ENCODE measurements at regions not wholly inside any gene's neighbourhood (a gene's known extent, or its start where the extent isn't known, plus 50 kb on each side); places are given as distances from the start of the nearest gene placed in this dataset.
A peak's percentile ranks its signal among the peaks of the same experiment; 100 is the strongest.

GRCh38 chr6:113094779-113095178 lies 747.6 kb downstream of the RFPL4B start:
- DNase-seq (ENCODE audit: low spot score): no peak

DNA sequence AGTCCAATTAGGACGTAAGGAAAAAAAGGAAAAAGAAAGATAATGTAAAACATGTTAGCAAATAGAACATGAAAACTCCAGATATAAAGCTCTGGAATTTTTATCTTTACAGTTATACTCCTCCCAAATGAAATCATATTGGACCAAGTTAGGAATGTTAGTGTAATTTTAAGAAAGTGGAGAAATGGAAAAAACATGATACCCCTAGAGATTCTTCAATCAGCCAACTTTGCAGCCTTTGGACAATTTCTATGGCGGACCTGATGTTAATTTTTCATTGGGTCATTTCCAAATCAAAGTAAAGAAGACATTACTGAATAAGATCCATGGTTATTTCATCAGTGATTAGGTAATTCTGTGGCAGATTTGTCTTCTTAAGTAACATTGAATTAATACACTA lies 748.7 kb downstream of the RFPL4B start:
- no peak for DNase-seq (ENCODE audit: low spot score)

DNA sequence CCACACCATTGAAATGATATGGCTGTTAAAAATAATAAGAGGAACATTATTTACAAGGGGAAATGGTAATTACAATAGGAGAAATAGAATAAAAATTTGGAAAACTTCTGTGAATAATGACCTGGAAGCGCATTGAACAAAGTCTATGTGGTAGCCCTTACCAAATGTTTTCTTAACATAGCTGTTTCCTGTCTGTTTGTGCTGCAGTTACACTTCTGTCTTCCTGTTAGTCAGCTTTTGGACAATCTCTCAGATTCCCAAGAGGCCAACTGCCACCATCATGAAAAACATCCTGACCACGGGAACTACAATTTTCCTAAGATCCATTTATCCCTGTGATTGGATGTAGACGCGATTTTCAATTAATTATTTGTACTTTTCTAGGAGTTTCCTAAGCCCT lies 754.4 kb upstream of the MARCKS start:
- DNase-seq (ENCODE audit: low spot score): no peak

DNA sequence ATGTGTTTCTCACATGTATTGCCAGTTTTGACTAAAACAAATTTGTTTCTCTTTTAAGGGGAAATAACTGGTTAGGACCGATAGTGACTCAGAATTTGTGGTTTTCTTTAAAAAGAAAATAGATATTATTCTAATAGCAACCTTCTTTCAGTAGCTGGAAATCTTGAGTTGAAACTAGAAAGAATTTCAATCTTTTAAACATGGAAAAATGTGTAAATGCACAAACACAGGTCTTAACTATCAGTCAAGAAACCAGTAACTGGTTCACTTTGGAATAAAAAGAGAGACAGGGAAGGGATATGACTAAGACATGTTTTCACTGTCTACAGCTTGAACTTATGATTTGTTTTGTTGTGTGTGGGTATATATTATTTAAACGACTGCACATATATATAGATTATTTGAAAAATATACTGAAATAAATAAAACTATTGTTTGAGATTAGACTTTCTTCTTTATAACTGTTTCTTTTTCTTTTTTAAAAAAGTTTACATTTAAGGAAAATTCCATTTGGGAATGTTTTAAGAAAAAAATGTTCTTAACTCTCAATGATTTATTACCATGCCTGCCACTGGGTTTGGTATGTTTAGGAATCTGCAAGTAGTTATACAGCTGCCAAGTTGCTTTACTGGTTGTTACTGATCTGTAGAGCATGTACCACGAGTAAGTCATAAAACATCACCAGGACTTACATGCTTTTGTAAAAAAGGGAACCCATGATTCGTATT lies 753.3 kb upstream of the MARCKS start:
- no peak for DNase-seq (ENCODE audit: low spot score)

GRCh38 chr6:113104541-113104940 lies 752.6 kb upstream of the MARCKS start:
- no peak for DNase-seq (ENCODE audit: low spot score)

DNA sequence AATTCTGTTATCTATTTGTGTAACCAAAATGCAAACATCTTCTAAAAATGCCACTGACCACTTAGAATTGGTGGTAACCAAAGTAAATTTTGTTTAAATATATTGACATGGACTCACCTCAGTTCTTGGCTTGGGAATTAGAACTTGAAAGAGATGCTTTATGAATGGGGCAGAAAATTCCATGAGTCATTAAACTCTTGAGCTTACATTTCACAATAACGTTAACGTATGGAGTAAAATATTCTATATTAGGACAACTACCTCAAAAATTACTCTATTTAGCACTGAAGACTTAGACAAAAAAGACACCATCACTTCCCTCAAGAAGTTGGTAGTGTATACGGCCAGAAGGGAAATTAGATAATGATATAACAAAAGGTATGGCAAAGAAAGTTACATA lies 752.2 kb upstream of the MARCKS start:
- DNase-seq (ENCODE audit: low spot score): no peak

- DNase-seq (ENCODE audit: low spot score): no peak
These were observed 746.9 kb upstream of the MARCKS start for GRCh38 chr6:113110211-113110610.

- no peak for DNase-seq (ENCODE audit: low spot score)
These were observed 745.6 kb upstream of the MARCKS start for GRCh38 chr6:113111550-113111949.

- no peak for DNase-seq (ENCODE audit: low spot score)
These were observed 745.1 kb upstream of the MARCKS start for GRCh38 chr6:113112086-113112485.

- no peak for DNase-seq (ENCODE audit: low spot score)
These were observed 741.9 kb upstream of the MARCKS start for GRCh38 chr6:113115196-113115595.

GRCh38 chr6:113120224-113120581 lies 736.9 kb upstream of the MARCKS start:
- DNase-seq (ENCODE audit: low spot score): peak; percentile 3

DNA sequence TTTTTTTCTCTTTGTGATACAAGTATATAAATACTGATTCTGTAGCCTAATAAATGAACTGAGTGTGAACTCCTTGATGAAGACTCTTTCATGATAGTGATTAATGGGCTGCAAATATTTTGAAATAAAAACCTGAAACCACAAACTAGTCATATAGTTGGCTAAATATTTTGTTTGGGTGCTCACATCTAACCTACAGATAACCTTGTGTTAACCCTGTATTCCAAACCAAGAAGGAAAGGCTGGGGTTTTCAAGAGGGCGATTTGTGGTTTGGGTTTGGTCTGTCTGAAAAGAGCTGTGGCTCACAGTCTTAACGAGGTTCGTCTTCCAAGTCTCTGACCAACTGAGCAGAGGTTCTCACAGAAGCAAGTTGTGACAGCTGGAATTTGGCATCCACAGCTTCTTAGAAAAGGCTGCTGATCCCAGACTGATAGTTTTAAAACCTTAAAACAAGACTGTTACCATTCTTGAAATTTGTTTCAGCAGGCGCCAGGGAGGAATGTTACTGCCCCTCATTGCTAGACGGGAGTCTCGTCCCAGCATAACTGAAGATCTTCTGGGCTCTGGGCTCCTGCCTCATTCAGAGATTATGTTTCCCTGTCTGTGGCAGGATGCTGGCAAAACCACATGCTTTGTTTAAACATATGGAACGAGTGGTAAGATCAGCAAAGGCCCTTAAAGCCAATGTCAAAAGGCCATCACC lies 736.4 kb upstream of the MARCKS start:
- DNase-seq (ENCODE audit: low spot score): peak; percentile 11

DNA sequence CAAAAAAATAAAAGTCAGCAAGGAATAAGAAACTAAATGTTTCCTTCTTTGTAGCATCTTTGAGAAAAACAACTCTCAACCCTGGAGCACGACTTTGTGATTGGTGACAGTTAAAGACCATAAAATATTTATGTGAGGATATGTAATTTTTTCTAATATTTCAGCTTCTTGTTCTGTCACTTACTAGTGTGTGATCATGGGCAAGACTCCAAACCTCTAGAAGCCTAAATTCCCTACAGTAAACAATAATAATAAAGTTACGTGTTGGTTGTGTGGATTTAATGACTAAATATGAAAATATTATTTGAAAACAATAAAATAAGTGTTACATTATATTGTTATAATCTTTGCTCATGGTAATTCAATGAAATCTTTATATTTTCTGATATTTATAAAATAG lies 735.6 kb upstream of the MARCKS start:
- DNase-seq (ENCODE audit: low spot score): no peak

DNA sequence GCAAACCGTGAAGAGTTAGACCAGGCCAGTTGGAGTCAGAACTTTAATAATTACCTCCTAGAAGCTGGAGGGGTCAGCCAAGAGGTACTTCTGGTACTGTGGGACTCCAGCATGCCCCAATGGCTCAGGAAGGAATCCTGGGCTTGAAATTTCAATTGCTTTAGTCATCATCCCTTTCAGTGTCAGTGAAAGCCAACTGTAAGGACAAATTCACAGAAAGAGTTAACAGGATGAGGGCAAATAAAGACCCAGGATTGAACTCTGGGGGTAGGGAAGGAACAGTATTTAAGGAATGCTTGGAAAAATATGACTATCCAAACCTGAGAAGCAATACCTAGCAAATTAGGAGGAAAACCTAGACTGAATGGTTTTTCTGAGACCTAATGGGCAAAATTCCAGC lies 735.1 kb upstream of the MARCKS start:
- peak; percentile 27 for DNase-seq (ENCODE audit: low spot score)

DNA sequence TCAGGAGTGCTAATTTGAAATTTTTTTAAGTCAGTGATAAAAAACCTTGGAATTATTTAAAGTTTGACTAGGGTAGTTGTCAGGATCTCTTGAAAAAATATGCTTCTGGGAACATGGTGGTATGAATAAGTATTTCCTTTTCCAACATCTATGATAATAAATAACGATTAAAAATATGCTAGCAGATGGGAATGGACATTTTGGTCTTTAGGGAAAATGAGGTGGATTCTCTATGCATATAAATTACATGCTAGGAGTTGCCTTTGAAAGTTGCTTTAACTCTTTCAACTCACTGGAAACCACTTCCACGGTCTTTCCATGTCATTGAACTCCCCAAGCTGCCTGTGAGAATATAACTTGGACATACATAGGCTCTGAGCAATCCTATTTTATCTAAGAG lies 731.5 kb upstream of the MARCKS start:
- no peak for DNase-seq (ENCODE audit: low spot score)

GRCh38 chr6:113127786-113128419 lies 729.2 kb upstream of the MARCKS start:
- no peak for DNase-seq (ENCODE audit: low spot score)

DNA sequence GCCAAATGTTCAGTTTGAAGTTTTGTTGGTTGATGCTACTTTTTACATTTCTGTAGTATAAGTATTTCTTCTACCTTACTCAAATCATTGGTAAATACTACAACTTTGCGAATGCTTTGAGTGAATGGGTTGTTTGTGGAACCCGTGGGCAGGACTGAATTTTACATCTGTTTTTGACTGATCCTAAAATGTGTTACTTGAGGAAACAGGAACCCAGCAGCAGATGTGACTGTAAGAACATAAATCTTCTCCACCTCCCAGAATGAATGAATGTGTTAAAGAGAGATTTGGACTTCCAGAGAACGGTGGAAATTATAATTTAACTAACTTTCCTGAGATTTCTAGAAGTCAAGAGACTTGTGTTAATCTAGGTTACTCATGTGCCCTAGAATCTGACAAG lies 728.5 kb upstream of the MARCKS start:
- no peak for DNase-seq (ENCODE audit: low spot score)

DNA sequence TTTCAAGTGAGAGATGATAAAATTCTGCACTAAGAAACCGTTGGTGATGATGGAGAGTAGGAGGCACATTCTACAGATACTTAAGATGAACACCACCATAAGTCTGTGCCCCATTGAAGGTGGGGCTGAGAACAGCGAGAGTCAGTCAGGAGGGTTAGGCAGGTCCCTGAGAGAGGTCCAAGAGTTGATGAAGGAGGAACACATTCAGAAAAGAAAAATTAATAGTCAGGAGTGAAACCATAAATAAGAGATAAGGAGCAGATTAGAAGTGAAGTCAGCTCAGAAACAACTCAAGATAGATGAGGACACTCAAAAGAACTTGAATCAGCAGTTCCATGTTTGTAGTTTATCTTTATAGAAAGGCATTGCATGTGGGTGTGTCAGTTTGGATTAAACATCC lies 727.2 kb upstream of the MARCKS start:
- no peak for DNase-seq (ENCODE audit: low spot score)

DNA sequence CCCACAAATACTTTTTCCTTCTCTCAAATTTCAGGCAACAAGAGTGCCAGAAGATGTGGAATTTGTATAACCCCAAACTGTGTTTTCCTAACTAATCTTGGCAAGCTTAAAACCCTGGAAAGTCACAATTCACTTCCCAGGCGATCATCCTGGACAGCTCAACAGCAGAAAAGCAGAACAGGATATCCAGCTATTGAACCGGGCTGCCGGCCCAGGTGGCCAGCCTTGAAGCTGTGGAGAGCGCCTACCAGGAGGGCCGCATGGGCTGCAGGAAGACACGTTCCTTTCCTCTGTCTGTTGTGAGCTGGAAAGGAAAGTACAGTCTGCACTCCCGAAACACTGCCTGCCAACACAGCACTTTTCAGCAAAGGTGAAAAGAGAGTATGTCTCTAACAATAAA lies 719.7 kb upstream of the MARCKS start:
- DNase-seq (ENCODE audit: low spot score): no peak

GRCh38 chr6:113140721-113141120 lies 716.4 kb upstream of the MARCKS start:
- no peak for DNase-seq (ENCODE audit: low spot score)

DNA sequence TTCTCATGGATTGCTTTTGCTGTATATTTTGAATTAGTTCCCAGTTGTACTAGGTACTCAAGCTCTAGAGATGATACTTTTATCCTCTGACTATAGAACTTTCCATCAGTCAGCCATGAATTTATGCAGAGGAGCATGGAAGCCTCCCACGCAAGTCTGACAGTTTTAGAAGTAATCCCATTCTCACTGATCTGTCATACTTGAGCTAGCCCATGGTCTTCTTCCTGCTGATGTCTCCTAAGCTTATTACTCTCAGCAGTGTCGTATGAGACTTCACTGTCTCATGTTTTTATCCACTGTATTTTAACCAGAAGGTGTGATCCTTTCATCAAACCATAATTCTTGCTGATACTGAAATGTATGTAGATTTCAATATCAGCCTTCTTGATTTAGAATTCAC lies 715.2 kb upstream of the MARCKS start:
- no peak for DNase-seq (ENCODE audit: low spot score)

DNA sequence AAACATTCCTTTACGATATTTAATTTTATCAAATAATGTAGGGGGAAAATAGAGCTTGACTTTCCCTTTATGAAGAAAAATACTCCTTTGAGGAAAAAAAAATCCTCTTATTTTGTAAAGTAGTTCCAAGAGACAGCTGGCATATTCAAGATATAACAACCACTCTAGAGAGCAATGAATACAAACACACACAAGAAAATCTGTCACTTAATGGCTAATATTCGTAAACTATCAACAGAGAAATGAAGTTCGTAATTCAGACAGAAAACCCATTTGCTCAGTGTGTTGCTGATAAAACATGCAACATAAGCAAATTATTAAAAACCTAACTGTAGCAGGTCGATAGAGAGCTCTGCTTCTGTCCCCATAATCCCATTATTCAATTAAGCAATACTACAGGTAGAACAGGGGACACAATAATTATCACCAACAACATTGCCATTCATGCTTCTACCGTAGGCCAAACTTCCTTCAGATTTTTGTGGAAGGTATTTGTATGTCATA lies 714.4 kb upstream of the MARCKS start:
- no peak for DNase-seq (ENCODE audit: low spot score)

DNA sequence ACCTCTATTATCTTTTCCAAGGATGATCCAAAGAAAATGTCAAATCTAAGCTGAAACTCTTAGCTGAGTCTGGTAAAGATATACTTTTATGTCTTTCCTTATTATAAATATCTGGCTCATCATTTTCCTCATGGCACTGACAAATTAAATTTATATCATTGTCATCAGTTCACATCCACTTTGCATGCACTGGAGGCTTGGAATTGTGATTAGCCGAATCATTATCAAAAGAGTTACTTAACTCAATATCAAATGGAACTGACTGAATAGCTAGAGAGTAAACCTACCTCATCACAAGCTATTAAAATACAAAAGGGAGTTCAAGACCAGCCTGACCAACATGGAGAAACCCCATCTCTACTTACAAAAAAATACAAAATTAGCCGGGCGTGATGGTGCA lies 713.9 kb upstream of the MARCKS start:
- no peak for DNase-seq (ENCODE audit: low spot score)
